ENCODE measurements at regions not wholly inside any gene's neighbourhood (a gene's known extent, or its start where the extent isn't known, plus 50 kb on each side); places are given as distances from the start of the nearest gene placed in this dataset.
"Not testable (repeated sequence)": the region's sequence is repeated elsewhere in the genome, so short reads cannot be mapped to it uniquely, and the experiment has no call there.

DNA sequence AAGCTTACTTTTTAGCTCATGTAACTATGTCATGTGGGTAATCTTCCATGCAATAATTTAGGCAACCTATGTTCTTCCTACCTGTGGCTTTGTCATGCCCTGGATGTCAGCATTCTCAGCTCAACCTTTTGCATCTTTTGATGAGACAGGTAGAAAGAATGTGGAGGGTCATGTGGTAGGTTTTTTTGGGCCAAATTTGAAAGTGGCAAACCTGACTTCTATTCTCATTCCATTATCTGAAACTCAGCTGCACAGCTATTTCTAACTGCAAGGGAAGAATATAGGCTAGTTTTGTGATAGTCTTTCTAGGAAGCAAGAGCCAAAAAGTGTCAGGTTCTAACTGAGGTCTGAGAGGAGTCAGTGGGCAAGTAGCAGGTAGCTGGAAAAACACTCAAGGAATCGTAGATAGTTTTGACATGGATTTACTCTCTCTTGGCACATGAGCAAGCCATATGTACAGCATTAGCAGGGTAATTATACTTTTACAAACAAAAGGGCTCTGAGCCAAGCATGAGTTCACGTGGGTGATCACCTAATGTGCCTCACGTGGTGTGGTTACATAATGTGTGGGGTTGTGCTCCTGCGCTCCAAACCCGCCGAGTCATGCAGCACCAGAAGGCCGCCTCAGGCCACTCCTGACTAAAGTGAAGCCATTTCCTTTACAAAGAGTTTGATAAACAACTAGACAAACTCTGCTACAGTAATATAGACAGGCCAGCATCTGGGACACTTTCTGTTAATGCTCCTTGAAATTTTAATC is 1013.8 kb downstream of the PLA2G4A start:
- Histone ChIP-seq H3K36me3 (no peaks in the 10 kb centered on the region), H3K9me3 (replicated peaks) (no peaks in the 10 kb centered on the region), H3K4me3 (no peak overlapping the region), H3K27ac (no peak overlapping the region), H3K27me3 (no peaks in the 10 kb centered on the region), H3K4me1 (peaks cover 4% of the 10 kb centered on the region; the same call in 1 of the 2 replicates)
- DNase-seq = peak in 1 of 2 experiments; percentile 3

DNA sequence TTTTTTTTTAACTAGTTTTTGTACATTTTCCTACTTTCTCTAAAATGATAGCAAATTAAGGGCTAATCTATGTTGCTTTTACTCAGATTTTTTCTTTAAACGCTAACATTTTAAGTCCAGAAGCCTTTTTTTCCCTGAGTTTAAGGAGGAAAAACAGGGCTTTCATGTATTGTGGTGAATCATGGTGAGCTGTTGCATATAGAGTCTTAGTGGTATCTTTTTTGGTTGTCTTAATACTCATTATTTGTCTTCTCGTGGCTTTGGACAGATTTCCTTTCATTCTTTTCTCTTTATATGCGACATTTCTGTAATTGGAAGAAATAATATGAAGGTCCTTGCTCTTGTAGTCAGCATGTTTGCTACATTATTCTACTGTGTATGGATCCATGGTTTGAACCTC is 1015.6 kb downstream of the PLA2G4A start:
- no peaks in the 10 kb centered on the region for H3K27me3 ChIP-seq
- no peak for DNase-seq
- no peak overlapping the region for H3K27ac ChIP-seq
- no peaks in the 10 kb centered on the region for H3K36me3 ChIP-seq
- H3K4me1 ChIP-seq = no peaks in the 10 kb centered on the region
- no peak overlapping the region for H3K4me3 ChIP-seq
- no peaks in the 10 kb centered on the region for H3K9me3 ChIP-seq (replicated peaks)

- Histone ChIP-seq H3K4me3 (no peak overlapping the region), H3K4me1 (no peaks in the 10 kb centered on the region), H3K27ac (no peak overlapping the region), H3K27me3 (no peaks in the 10 kb centered on the region), H3K9me3 (replicated peaks) (no peaks in the 10 kb centered on the region), H3K36me3 (no peaks in the 10 kb centered on the region)
- no peak for DNase-seq
These were observed 1018.8 kb downstream of the PLA2G4A start for GRCh38 chr1:187847531-187847930.

DNA sequence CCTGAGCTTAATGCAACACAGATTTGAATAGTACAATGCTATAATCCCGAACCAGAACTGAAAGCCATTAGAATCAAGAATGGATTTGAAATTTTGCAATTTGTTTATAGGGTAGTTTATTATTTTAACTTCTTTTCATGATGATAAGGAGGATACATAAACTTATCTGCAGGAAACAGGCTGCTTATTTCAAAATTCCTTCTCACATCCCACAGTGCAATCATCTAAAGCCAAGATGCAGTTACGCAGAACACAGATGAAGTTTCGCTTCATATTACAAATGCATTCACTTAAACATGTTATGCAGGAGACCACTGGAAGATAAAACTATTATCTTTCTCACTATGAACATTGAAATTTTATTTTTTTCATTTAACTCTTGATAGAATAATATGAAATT is 1019.6 kb downstream of the PLA2G4A start:
- DNase-seq = no peak
- Histone ChIP-seq H3K4me1 (no peaks in the 10 kb centered on the region), H3K4me3 (no peak overlapping the region)

DNA sequence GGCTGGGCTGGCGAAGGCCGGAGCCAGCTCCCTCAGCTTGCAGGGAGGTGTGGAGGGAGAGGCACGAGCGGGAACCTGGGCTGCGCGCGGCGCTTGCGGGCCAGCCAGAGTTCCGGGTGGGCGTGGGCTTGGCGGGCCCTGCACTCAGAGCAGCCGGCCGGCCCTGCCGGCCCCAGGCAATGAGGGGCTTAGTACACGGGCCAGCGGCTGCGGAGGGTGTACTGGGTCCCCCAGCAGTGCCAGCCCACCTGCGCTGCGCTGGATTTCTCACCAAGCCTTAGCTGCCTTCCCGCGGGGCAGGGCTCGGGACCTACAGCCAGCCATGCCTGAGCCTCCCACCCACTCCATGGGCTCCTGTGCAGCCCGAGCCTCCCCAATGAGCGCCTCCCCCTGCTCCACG is 1021.4 kb downstream of the PLA2G4A start:
- not testable (repeated sequence) for H3K9me3 ChIP-seq (replicated peaks); H3K27me3 ChIP-seq; H3K27ac ChIP-seq; H3K4me1 ChIP-seq; H3K36me3 ChIP-seq; DNase-seq; H3K4me3 ChIP-seq

More for the DNA sequence above, 1019.6 kb downstream of the PLA2G4A start:
- Histone ChIP-seq H3K27ac (no peak overlapping the region), H3K27me3 (no peaks in the 10 kb centered on the region), H3K36me3 (no peaks in the 10 kb centered on the region), H3K9me3 (replicated peaks) (no peaks in the 10 kb centered on the region)

GRCh38 chr1:187853505-187853904 is 1024.8 kb downstream of the PLA2G4A start:
- no peaks in the 10 kb centered on the region for H3K4me1 ChIP-seq
- H3K4me3 ChIP-seq = no peak overlapping the region
- no peaks in the 10 kb centered on the region for H3K36me3 ChIP-seq

DNA sequence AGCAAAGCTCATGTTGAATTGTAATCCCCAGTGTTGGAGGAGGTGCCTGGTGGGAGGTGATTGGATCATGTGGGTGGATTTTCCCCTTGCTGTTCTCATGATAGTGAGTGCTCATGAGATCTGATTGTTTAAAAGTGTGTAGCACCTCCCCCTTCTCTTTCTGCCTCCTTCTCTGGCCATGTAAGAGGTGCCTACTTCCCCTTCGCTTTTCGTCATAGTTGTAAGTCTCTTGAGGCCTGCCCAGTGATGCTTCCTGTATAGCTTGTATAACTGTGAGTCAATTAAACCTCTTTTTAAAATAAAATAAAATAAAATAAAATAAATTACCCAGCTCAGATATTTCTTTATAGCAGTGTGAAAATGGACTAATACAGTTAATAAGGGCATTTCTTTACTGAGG is 1025.7 kb downstream of the PLA2G4A start:
- no peaks in the 10 kb centered on the region for H3K9me3 ChIP-seq (replicated peaks)
- H3K27me3 ChIP-seq = no peaks in the 10 kb centered on the region
- H3K4me3 ChIP-seq = no peak overlapping the region
- no peak overlapping the region for H3K27ac ChIP-seq
- no peak for DNase-seq
- H3K36me3 ChIP-seq = no peaks in the 10 kb centered on the region
- no peaks in the 10 kb centered on the region for H3K4me1 ChIP-seq

More at GRCh38 chr1:187853505-187853904, 1024.8 kb downstream of the PLA2G4A start:
- no peak for DNase-seq
- H3K27me3 ChIP-seq = no peaks in the 10 kb centered on the region
- H3K9me3 ChIP-seq (replicated peaks) = no peaks in the 10 kb centered on the region
- H3K27ac ChIP-seq = no peak overlapping the region

DNA sequence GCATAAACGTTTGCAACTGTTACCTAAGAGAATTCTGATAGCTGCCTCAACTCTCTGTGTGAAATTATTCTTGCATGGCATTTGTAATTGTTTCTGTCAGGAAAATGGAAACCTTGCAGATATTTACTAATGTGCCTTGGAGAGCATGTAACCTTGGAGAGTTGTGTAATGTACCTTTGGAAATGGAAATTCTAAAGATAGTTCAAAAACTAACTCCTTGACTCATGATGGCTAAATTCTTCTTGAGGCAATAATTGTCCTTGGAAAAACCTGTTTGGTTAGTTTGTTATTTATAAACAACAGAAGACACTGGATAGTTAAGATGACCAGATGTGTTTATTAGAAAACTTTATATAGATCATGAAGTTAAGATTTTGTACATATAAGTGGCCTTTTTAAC is 1033.8 kb downstream of the PLA2G4A start:
- DNase-seq = no peak
- no peaks in the 10 kb centered on the region for H3K27me3 ChIP-seq
- H3K4me3 ChIP-seq = no peak overlapping the region
- no peak overlapping the region for H3K27ac ChIP-seq
- no peaks in the 10 kb centered on the region for H3K4me1 ChIP-seq
- H3K9me3 ChIP-seq (replicated peaks) = no peaks in the 10 kb centered on the region
- H3K36me3 ChIP-seq = no peaks in the 10 kb centered on the region

DNA sequence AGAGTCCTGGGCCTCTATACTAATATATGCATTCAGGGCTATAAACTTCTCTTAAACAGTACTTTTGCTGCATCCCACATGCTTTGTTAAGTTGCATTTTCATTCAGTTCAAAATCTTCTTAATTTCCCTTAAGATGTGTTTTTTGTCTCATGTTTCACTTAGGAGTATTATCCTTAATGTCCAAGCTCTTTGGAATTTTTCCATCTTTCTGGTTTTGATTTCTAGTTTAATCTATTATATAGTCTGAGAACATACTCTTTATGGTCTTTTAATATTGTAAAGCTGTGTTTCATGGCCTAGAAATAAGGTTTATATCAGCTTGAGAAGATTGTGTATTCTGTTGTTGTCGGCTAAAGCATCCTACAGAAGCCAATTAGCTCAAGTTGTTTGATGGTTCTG is 1041.8 kb downstream of the PLA2G4A start:
- no peak overlapping the region for H3K27ac ChIP-seq
- H3K27me3 ChIP-seq = no peaks in the 10 kb centered on the region
- no peak for DNase-seq
- no peaks in the 10 kb centered on the region for H3K9me3 ChIP-seq (replicated peaks)
- H3K4me1 ChIP-seq = peaks cover 4% of the 10 kb centered on the region
- no peak overlapping the region for H3K4me3 ChIP-seq
- H3K36me3 ChIP-seq = no peaks in the 10 kb centered on the region

DNA sequence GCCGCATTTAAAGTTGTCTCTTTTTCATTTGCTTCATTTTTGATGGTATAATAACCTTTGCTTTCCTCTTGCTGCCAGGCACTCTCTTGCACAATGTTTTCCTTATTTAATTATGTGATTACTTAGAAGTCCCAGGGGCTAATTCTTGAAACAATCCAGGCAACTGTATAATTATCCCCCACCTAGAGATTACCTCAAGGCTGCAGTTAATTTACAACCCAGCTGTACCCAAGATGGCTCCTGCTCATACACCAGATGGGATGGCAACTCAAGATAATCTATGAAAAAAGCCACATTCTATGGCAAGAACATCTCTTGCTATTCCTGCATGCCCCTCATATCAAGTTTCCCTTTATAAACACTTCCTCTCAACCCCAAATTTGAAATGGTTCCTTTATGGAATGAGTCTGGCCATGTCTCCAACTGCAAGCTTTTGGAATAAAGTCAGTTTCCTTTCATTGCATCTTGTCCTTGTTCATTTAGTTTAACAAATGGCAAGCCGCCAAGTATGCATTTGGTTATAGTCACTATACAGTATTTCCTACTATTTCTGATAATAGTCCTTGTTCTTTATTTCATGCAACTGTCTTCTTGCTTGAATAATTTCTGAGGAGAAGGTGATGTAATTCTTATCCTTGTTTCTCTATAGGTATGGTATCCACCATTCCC is 1042.6 kb downstream of the PLA2G4A start:
- Histone ChIP-seq H3K9me3 (replicated peaks) (no peaks in the 10 kb centered on the region), H3K4me3 (no peak overlapping the region), H3K27ac (no peak overlapping the region), H3K4me1 (peaks cover 4% of the 10 kb centered on the region), H3K27me3 (no peaks in the 10 kb centered on the region), H3K36me3 (no peaks in the 10 kb centered on the region)
- peak in 1 of 2 experiments; percentile 38 for DNase-seq

GRCh38 chr1:187872550-187872949 is 1043.8 kb downstream of the PLA2G4A start:
- no peak overlapping the region for H3K27ac ChIP-seq
- no peaks in the 10 kb centered on the region for H3K9me3 ChIP-seq (replicated peaks)
- no peak for DNase-seq
- H3K36me3 ChIP-seq = no peaks in the 10 kb centered on the region
- H3K4me3 ChIP-seq = no peak overlapping the region
- H3K4me1 ChIP-seq = peaks cover 4% of the 10 kb centered on the region
- H3K27me3 ChIP-seq = no peaks in the 10 kb centered on the region

GRCh38 chr1:187873126-187873525 is 1044.4 kb downstream of the PLA2G4A start:
- no peak overlapping the region for H3K27ac ChIP-seq
- H3K9me3 ChIP-seq (replicated peaks) = no peaks in the 10 kb centered on the region
- H3K27me3 ChIP-seq = no peaks in the 10 kb centered on the region
- no peak overlapping the region for H3K4me3 ChIP-seq
- H3K4me1 ChIP-seq = peaks cover 8% of the 10 kb centered on the region
- DNase-seq = no peak
- no peaks in the 10 kb centered on the region for H3K36me3 ChIP-seq

DNA sequence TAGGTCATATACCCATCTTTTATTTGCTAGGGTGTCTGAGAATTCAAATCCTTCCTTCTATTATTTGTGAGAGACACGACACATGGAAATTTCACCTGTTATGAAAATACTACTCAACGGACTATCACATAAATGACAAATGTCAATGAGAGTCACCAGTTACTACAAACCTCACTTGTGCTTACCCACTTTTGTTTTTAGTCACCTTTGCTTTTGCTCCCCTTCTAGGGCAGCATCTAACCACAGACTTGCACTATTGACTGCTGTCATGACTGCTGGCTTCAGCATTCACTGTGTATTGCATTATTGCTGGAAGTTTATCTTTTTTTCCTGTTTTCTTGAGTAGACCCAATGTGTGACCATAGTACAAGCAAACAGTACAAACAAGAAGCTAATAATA is 1048.0 kb downstream of the PLA2G4A start:
- no peak overlapping the region for H3K27ac ChIP-seq
- DNase-seq = no peak
- H3K36me3 ChIP-seq = no peaks in the 10 kb centered on the region
- no peaks in the 10 kb centered on the region for H3K27me3 ChIP-seq
- peaks cover 6% of the 10 kb centered on the region; the same call in 1 of the 2 replicates for H3K4me1 ChIP-seq
- H3K4me3 ChIP-seq = no peak overlapping the region
- H3K9me3 ChIP-seq (replicated peaks) = no peaks in the 10 kb centered on the region

DNA sequence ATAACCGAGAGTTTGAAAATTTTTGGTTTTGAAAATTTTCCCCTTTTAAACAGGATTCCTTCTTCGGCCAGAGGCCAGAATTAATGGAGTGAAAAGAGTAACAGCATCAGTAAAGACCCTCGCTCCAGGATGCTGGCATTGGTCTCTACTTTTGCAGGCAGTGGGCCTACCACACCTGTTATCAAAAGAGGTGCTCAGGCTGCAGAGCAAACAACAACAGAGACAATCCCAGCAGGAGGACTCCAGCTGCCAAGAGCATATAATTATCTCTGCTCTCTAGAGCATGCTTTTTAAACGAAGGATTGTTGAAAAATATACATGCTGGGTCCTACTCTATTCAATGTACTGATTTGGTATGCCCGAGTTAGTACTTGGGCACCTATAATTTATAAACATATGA is 1048.5 kb downstream of the PLA2G4A start:
- H3K4me1 ChIP-seq = peaks cover 5% of the 10 kb centered on the region; the same call in 1 of the 2 replicates
- no peaks in the 10 kb centered on the region for H3K27me3 ChIP-seq
- H3K9me3 ChIP-seq (replicated peaks) = no peaks in the 10 kb centered on the region
- no peak overlapping the region for H3K27ac ChIP-seq
- no peak overlapping the region for H3K4me3 ChIP-seq
- H3K36me3 ChIP-seq = no peaks in the 10 kb centered on the region
- DNase-seq = no peak

DNA sequence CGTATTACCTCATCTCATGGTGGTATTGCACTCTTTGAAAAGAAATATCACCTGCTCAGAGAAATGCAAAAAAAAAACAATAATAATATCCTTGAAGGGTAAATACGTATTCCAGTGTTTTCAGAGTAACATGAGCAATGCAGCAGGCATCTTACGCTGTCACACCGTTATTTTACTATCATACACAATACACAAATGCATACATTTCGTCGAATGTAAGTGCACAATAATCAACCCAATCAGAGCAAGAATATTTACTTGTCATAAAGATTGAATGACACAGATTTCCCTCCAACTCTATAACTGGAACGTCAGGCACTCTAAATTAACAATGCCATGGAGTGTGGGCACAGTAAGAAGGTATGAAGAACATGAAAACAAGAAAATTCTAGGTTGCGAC is 1050.1 kb downstream of the PLA2G4A start:
- Histone ChIP-seq H3K27ac (no peak overlapping the region), H3K9me3 (replicated peaks) (no peaks in the 10 kb centered on the region), H3K4me1 (peaks cover 5% of the 10 kb centered on the region; the same call in 1 of the 2 replicates), H3K4me3 (no peak overlapping the region), H3K27me3 (no peaks in the 10 kb centered on the region), H3K36me3 (no peaks in the 10 kb centered on the region)
- no peak for DNase-seq

- no peaks in the 10 kb centered on the region for H3K27me3 ChIP-seq
- DNase-seq = no peak
- H3K27ac ChIP-seq = no peak overlapping the region
- H3K4me1 ChIP-seq = peaks cover 33% of the 10 kb centered on the region
- no peaks in the 10 kb centered on the region for H3K9me3 ChIP-seq (replicated peaks)
- no peaks in the 10 kb centered on the region for H3K36me3 ChIP-seq
- H3K4me3 ChIP-seq = no peak overlapping the region
These were observed 1054.6 kb downstream of the PLA2G4A start for GRCh38 chr1:187883356-187883755.
